GM18858 (cell line): ENCODE measurements at regions not wholly inside any gene's neighbourhood (a gene's known extent, or its start where the extent isn't known, plus 50 kb on each side); places are given as distances from the start of the nearest gene placed in this dataset.

Source experiments
- ATAC-seq: cut with Tn5 transposase; IDR thresholded peaks from one replicate; pipeline ENCODE4 v1.9.1; 2021; ENCODE audit not compliant: unreplicated experiment

- ATAC-seq: no peak
Observed at GRCh38 chr1:60146884-60147283, 73.3 kb upstream of the C1orf87 start.

- no peak for ATAC-seq
Observed at GRCh38 chr1:60145771-60146170, 72.2 kb upstream of the C1orf87 start.

GRCh38 chr1:60141743-60142142, 68.2 kb upstream of the C1orf87 start:
- no peak for ATAC-seq

GRCh38 chr1:60141276-60141675, 67.7 kb upstream of the C1orf87 start:
- ATAC-seq: no peak

DNA sequence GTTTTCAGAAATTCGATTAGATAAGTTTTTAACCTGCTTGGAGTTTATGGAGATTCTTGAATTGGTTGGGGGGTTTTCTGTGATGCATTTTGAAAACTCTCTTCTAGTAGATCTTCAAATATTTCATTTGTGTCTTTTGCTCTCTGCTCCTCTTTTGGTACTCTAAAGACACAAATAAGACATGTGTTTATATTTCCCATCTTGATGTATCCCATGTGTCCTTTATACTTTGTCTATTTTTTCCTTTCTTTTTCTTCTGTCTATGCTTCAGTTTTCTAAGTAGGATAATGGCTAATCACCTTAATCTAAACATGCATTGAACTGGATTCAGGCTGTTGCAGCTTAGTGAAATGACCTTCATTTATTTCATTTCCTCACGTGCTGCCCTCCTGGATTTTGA, 63.8 kb upstream of the C1orf87 start:
- no peak for ATAC-seq

DNA sequence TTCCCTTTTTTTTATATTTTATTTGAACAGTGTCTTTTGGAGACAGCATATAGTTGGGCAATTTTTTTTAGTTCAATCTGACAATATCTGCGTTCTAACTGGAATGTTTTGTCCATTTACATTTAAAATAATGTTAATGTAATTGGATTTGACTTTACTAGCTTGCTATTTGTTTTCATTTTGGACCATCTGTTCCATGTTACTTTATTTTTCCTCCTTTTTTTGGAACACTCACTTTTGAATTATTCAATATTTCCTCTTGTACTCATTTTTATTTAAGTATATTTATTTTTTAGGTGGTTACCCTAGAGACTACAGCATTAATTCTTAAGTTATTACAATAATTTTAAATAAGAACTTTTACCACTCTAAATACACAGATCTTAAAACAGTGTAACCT, 62.8 kb upstream of the C1orf87 start:
- no peak for ATAC-seq

DNA sequence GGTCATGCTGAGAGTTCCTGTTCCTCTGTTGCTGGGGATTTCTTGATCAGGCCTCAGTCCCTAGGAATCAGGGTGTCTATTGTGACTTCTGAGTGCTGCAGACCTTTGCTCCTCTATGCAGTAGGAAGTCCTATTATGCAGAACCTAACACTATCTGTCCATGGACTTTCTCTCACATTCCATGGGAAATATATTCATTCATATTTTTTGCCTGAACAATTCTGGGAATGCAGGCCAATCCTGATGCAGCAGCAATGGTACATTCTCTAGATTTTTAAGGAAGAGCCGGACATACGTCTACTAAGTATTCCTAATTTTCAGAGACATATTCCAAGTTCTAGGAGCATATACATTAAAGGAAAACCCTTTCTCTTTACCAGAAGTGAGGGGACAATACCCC, 61.1 kb upstream of the C1orf87 start:
- no peak for ATAC-seq

DNA sequence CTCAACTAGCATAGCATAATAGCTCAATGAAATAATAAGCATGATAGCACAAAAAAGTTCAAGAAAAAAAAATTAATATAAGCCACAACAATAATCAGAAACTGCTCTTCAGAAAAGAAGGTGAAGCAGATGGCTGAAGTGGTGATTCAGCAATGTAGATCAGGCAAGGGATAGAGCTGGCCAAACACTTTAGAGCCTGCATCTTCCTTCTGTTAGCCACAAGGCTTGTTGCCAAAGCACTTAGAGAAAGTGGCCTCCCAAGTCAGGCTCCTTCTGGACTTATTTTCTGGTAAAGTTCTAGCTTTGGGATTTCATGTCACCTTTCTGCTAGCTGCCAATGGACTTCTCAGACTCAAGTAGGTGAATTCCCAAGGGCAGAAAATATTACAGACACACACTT, 60.3 kb upstream of the C1orf87 start:
- no peak for ATAC-seq

- ATAC-seq: no peak
Observed at GRCh38 chr1:60133000-60133673, 59.6 kb upstream of the C1orf87 start.

DNA sequence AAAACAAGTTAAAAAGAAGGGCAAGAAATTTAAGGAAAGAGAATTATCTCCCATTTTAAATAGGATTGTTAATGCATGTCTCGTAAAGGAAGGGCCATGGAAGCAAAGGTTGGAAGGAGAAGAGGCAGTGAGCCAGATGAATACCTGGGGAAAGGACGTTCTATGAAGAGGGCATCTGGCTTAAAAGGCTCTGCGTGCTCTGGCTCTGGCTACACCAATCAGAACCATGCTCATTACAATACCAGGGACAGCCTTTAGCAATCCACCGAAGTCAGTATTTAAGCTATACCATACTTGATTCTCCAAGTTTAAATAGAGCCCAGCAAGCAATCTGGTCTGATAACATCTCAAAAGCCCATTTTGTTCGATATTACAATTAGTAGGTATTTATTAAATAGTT, 58.5 kb upstream of the C1orf87 start:
- no peak for ATAC-seq

DNA sequence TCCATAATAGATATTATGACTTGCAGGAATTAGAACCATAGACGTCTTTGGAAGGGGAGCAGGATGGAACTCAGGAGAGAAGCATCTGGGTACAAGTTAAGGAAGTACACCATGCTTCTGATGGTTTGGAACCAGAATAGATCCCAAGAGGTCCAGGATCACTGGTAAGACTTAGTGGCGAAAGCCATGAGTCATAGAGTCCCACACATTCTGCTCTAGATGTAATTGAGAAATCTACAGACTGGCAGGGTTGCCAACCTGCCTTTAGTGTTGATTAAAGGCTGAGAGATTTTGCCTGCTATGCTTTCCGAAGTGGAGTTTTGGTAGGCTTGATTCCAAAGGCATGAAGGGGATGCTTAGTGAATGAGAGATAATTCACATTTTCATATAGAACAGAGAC, 57.1 kb upstream of the C1orf87 start:
- ATAC-seq: no peak

DNA sequence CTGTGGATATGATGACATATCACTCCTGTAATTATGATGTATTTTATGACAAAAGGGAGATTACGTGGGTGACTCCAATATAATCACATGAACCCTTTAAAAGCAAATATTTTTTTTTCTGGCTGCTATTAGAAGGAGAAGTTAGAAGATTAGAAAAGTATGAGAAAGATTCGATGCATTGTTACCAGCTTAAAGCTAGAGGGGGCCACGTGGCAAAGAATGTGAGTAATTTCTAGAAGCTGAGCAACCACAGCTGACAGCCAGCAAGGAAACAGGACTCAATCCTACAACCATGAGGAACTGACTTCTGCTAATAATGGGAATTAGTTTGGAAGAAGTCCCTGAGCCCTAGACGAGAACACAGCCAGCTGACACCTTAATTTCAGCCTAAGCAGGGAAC, 56.3 kb upstream of the C1orf87 start:
- ATAC-seq: no peak

- ATAC-seq: no peak
Observed at GRCh38 chr1:60126723-60127122, 53.2 kb upstream of the C1orf87 start.
